ENCODE measurements at regions not wholly inside any gene's neighbourhood (a gene's known extent, or its start where the extent isn't known, plus 50 kb on each side); places are given as distances from the start of the nearest gene placed in this dataset.

DNA sequence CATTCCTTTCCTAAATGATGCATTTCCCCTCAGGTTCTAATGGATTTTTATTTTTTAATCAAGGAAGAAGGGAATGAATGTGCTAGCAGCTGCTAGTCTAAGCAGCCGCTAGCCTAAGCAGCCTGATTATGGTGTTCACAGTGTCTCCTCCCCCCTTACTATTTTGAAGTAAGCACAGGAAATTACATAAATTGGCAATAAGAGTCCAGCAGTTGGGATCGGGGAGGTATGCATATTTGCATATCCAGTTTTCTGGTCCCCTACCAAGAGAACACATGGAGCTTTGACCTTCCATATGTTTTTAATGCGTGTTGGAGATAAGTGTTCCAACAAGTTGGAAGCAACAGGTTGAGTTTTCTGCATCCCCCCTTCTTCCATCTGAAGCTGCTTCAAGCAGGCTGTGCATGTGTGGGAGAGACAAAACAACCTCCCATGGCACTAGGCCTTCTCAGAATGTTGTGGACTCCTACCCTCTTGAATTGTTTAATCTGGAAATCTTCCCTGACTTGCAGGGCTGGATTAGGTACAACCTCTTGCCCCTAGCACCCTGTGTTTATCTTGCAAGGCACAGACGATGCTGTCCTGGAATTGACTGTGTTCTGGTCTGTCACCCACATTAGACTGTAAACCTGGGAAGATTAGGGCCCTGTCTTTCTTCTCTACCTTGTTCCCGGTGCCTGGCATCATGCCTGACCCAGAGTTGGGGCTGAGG lies 124.8 kb upstream of the LRIG1 start:
- Histone ChIP-seq H2AFZ (ENCODE audit: low read depth, low read length, severe bottlenecking) (no peak overlapping the region), H3K4me2 (ENCODE audit: low read depth, low read length, poor library complexity, severe bottlenecking) (no peak overlapping the region), H3F3A (ENCODE audit: insufficient read depth) (no peaks in the 10 kb centered on the region), H4K20me1 (ENCODE audit: low read depth, low read length) (no peaks in the 10 kb centered on the region), H3K36me3 (ENCODE audit: low read length) (no peaks in the 10 kb centered on the region), H3K4me3 (ENCODE audit: insufficient read depth, low read length, poor library complexity, severe bottlenecking) (no peak overlapping the region), H3K27me3 (ENCODE audit: low read length) (no peaks in the 10 kb centered on the region), H3K79me2 (ENCODE audit: insufficient read depth, low read length) (no peaks in the 10 kb centered on the region), H3K9ac (ENCODE audit: low read length) (no peak overlapping the region), H3K27ac (ENCODE audit: low read depth, low read length) (no peak overlapping the region), H3K9me2 (replicated peaks; ENCODE audit: insufficient read depth, low read length) (no peaks in the 10 kb centered on the region), H3K9me3 (ENCODE audit: insufficient read depth, low read length) (no peaks in the 10 kb centered on the region)
- TF ChIP-seq, protein P1, sequence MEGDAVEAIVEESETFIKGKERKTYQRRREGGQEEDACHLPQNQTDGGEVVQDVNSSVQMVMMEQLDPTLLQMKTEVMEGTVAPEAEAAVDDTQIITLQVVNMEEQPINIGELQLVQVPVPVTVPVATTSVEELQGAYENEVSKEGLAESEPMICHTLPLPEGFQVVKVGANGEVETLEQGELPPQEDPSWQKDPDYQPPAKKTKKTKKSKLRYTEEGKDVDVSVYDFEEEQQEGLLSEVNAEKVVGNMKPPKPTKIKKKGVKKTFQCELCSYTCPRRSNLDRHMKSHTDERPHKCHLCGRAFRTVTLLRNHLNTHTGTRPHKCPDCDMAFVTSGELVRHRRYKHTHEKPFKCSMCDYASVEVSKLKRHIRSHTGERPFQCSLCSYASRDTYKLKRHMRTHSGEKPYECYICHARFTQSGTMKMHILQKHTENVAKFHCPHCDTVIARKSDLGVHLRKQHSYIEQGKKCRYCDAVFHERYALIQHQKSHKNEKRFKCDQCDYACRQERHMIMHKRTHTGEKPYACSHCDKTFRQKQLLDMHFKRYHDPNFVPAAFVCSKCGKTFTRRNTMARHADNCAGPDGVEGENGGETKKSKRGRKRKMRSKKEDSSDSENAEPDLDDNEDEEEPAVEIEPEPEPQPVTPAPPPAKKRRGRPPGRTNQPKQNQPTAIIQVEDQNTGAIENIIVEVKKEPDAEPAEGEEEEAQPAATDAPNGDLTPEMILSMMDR (IDR thresholded peaks at IDR 0.05; ENCODE audit: insufficient read depth, low read length, poor library complexity, severe bottlenecking): no peak
- no peak for TF ChIP-seq EZH2phosphoT487 (conservative IDR thresholded peaks at IDR 0.05; ENCODE audit: low read length)

DNA sequence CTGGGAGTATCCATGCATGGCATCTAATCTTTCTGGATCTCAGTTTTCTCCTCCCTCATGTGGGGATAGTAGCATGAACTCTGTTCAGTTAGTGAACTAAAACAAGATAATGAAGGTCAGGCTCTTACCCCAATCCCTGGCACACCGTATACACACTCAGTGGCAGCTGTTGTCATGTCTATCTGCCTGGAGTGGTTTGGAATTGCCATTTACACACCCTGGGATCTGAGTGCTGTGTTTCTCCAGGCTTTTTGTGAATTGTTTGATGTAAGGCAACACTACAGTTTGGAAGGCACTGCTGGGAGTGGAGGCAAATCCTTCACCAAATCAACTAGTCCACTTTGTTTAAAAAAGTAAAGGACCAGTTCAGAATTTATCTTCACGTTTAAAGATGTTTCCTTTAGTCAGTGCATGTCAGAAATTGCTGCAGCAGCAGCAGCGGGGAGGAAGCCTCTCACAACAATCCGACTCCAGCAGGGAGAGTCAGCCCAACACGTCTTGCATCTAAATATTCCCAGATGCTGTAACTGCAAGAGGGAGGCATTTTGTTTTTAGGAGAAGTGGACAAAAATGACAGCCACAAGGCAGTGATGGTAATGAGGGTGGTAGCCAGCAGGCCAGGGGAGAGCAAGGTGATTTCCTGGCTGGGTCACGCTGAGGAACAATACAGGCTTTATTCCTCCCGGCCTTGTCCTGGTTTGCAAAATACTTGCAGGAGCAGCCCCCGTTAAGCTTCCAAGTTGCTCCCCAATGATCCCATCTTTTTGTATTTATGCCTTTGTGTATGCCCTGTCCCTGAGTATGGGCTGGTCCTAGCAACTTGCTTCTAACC lies 128.5 kb upstream of the LRIG1 start:
- no peaks in the 10 kb centered on the region for H3K9me2 ChIP-seq (replicated peaks; ENCODE audit: insufficient read depth, low read length)
- H4K20me1 ChIP-seq (ENCODE audit: low read depth, low read length): no peaks in the 10 kb centered on the region
- no peak overlapping the region for H2AFZ ChIP-seq (ENCODE audit: low read depth, low read length, severe bottlenecking)
- no peaks in the 10 kb centered on the region for H3K79me2 ChIP-seq (ENCODE audit: insufficient read depth, low read length)
- H3K27me3 ChIP-seq (ENCODE audit: low read length): no peaks in the 10 kb centered on the region
- no peaks in the 10 kb centered on the region for H3K36me3 ChIP-seq (ENCODE audit: low read length)
- no peak overlapping the region for H3K27ac ChIP-seq (ENCODE audit: low read depth, low read length)
- H3K4me2 ChIP-seq (ENCODE audit: low read depth, low read length, poor library complexity, severe bottlenecking): no peak overlapping the region
- TF ChIP-seq EZH2phosphoT487 (conservative IDR thresholded peaks at IDR 0.05; ENCODE audit: low read length): no peak
- TF ChIP-seq, protein P1 (IDR thresholded peaks at IDR 0.05; ENCODE audit: insufficient read depth, low read length, poor library complexity, severe bottlenecking): no peak
- H3K4me3 ChIP-seq (ENCODE audit: insufficient read depth, low read length, poor library complexity, severe bottlenecking): no peak overlapping the region
- H3K9ac ChIP-seq (ENCODE audit: low read length): no peak overlapping the region
- no peaks in the 10 kb centered on the region for H3F3A ChIP-seq (ENCODE audit: insufficient read depth)
- H3K9me3 ChIP-seq (ENCODE audit: insufficient read depth, low read length): no peaks in the 10 kb centered on the region

DNA sequence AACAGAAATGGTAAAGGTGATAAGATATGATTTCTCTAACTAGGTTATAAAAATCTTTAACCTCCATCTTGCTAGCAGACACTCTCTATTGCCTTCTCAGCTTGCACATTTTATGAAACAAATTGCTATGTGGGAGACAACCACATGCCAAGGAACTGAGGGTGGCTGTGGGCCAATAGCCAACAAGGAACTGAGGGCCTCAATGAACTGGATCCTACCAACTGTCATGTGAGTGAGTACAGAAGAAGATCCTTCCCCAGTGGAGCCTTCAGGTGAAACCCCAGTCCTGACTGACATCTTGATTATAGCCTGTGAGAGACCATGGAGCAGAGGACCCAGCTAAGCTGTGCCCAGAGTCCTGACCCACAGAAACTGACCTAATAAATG lies 129.2 kb upstream of the LRIG1 start:
- H3K9me2 ChIP-seq (replicated peaks; ENCODE audit: insufficient read depth, low read length): no peaks in the 10 kb centered on the region
- H3K36me3 ChIP-seq (ENCODE audit: low read length): no peaks in the 10 kb centered on the region
- H3K27me3 ChIP-seq (ENCODE audit: low read length): no peaks in the 10 kb centered on the region
- H3K9me3 ChIP-seq (ENCODE audit: insufficient read depth, low read length): no peaks in the 10 kb centered on the region
- H3K4me3 ChIP-seq (ENCODE audit: insufficient read depth, low read length, poor library complexity, severe bottlenecking): no peak overlapping the region
- H2AFZ ChIP-seq (ENCODE audit: low read depth, low read length, severe bottlenecking): no peak overlapping the region
- H3K79me2 ChIP-seq (ENCODE audit: insufficient read depth, low read length): no peaks in the 10 kb centered on the region
- no peak overlapping the region for H3K27ac ChIP-seq (ENCODE audit: low read depth, low read length)
- H3K4me2 ChIP-seq (ENCODE audit: low read depth, low read length, poor library complexity, severe bottlenecking): no peak overlapping the region
- no peaks in the 10 kb centered on the region for H3F3A ChIP-seq (ENCODE audit: insufficient read depth)
- no peaks in the 10 kb centered on the region for H4K20me1 ChIP-seq (ENCODE audit: low read depth, low read length)
- no peak overlapping the region for H3K9ac ChIP-seq (ENCODE audit: low read length)
- TF ChIP-seq, protein P1 (IDR thresholded peaks at IDR 0.05; ENCODE audit: insufficient read depth, low read length, poor library complexity, severe bottlenecking): no peak
- no peak for TF ChIP-seq EZH2phosphoT487 (conservative IDR thresholded peaks at IDR 0.05; ENCODE audit: low read length)

Measured in SU-DHL-6 (cell line).